Activated CD4-positive, alpha-beta T cell treated with anti-CD3 and anti-CD28 coated beads, Interleukin-2, Interleukin-6, amounts not matched to agents 100 ng/mL and 50 ng/mL, durations not matched to agents 16 hours and 8 hours (primary cell): ENCODE measurements at regions not wholly inside any gene's neighbourhood (a gene's known extent, or its start where the extent isn't known, plus 50 kb on each side); places are given as distances from the start of the nearest gene placed in this dataset.
"Not testable (repeated sequence)": the region's sequence is repeated elsewhere in the genome, so short reads cannot be mapped to it uniquely, and the experiment has no call there.

Source experiments
- DNase-seq: peaks from one replicate; pipeline ENCODE4 v3.0.0-alpha.2; 2020

GRCh38 chr10:33643042-33643441 is 308.6 kb upstream of the NRP1 start:
- no peak for DNase-seq

GRCh38 chr10:33638891-33639290 is 304.4 kb upstream of the NRP1 start:
- DNase-seq = no peak

GRCh38 chr10:33638374-33638773 is 303.9 kb upstream of the NRP1 start:
- DNase-seq = no peak

- DNase-seq = no peak
Measured at GRCh38 chr10:33635967-33636515, 301.6 kb upstream of the NRP1 start.

GRCh38 chr10:33632432-33632831 is 298.0 kb upstream of the NRP1 start:
- DNase-seq = no peak

GRCh38 chr10:33631991-33632390 is 297.5 kb upstream of the NRP1 start:
- no peak for DNase-seq

- no peak for DNase-seq
Measured at GRCh38 chr10:33630761-33631160, 296.3 kb upstream of the NRP1 start.

- DNase-seq = no peak
Measured at GRCh38 chr10:33627611-33628010, 293.1 kb upstream of the NRP1 start.

- DNase-seq = no peak
Measured at GRCh38 chr10:33626798-33627466, 292.5 kb upstream of the NRP1 start.

GRCh38 chr10:33623669-33624068 is 289.2 kb upstream of the NRP1 start:
- no peak for DNase-seq

GRCh38 chr10:33621101-33621500 is 286.6 kb upstream of the NRP1 start:
- DNase-seq = no peak

GRCh38 chr10:33618196-33618595 is 283.7 kb upstream of the NRP1 start:
- no peak for DNase-seq

- no peak for DNase-seq
Measured at GRCh38 chr10:33617381-33618080, 283.1 kb upstream of the NRP1 start.

- DNase-seq = no peak
Measured at GRCh38 chr10:33616956-33617355, 282.5 kb upstream of the NRP1 start.

GRCh38 chr10:33612551-33612950 is 278.1 kb upstream of the NRP1 start:
- DNase-seq = peak; percentile 41

GRCh38 chr10:33612116-33612515 is 277.6 kb upstream of the NRP1 start:
- DNase-seq = no peak

GRCh38 chr10:33611423-33611822 is 277.0 kb upstream of the NRP1 start:
- DNase-seq = no peak

GRCh38 chr10:33609546-33609945 is 275.1 kb upstream of the NRP1 start:
- no peak for DNase-seq

- no peak for DNase-seq
Measured at GRCh38 chr10:33602278-33602677, 267.8 kb upstream of the NRP1 start.

- no peak for DNase-seq
Measured at GRCh38 chr10:33600381-33600780, 265.9 kb upstream of the NRP1 start.

GRCh38 chr10:33596422-33596821 is 262.0 kb upstream of the NRP1 start:
- DNase-seq = no peak

- no peak for DNase-seq
Measured at GRCh38 chr10:33594475-33594874, 260.0 kb upstream of the NRP1 start.

- DNase-seq = no peak
Measured at GRCh38 chr10:33588974-33589600, 254.6 kb upstream of the NRP1 start.

- DNase-seq = not testable (repeated sequence)
Measured at GRCh38 chr10:33584596-33584995, 250.1 kb upstream of the NRP1 start.
